HepG2 (cell line): ENCODE measurements at regions not wholly inside any gene's neighbourhood (a gene's known extent, or its start where the extent isn't known, plus 50 kb on each side); places are given as distances from the start of the nearest gene placed in this dataset.

Experiments used
- ATAC-seq: fragments of 200-7000 bp; cut with Tn5 transposase; 3 replicates; pipeline ENCODE4 v1.9.1; 2020; ENCODE audit warnings: mild to moderate bottlenecking, moderate library complexity
- BruUV-seq: library from RNA; stranded (reverse); fragments of 400-500 nt; replicated peaks from 2 replicates; lab custom pipeline; 2021; lab: Mats Ljungman, UMichigan
- CTCF ChIA-PET: fragments of 300-600 bp; formaldehyde crosslinking; extraction: SDS; loops from one replicate; lab custom pipeline; 2021; ENCODE audit warnings: low total read pairs, inconsistent platforms, low intra/inter-chr PET ratio; lab: Yijun Ruan, JAX
- POLR2A ChIA-PET: fragments of 350-600 bp; sonication (Branson Sonifier 250); formaldehyde crosslinking; loops from one replicate; lab custom pipeline; 2020; ENCODE audit warnings: antibody characterized with exemption, inconsistent platforms; lab: Yijun Ruan, JAX
- DNase-seq: peaks from one replicate; pipeline ENCODE4 v3.0.0-alpha.2; 2015; ENCODE audit warnings: low spot score
- FAIRE-seq: peaks from 3 replicates; lab custom pipeline; 2011; peaks lifted over from hg19 to GRCh38; lab: Jason Lieb, UNC
- H2AFZ ChIP-seq: one replicate; pipeline ENCODE4 v1.6.1; 2011; ENCODE audit warnings: low read length, inconsistent platforms
- H3K27ac ChIP-seq: fragments of 300-600 bp; 3 replicates; pipeline ENCODE4 v1.8.0; 2011; ENCODE audit warnings: mixed run types, mild to moderate bottlenecking, mixed read lengths, low read length, inconsistent platforms; ENCODE audit not compliant: insufficient read depth; ENCODE audit errors: extremely low read length
- H3K27me3 ChIP-seq, 2 experiments: fragments of 200-600 bp in 1 of 2; 2 replicates in 1 of 2; 3 replicates in 1 of 2; pipeline versions ENCODE4 v1.6.0 to v1.8.0; 2011; ENCODE audit warnings: low read length in 2 of 2, mild to moderate bottlenecking in 2 of 2, moderate library complexity in 2 of 2, inconsistent platforms in 1 of 2; ENCODE audit not compliant: insufficient read depth in 2 of 2, control insufficient read depth in 1 of 2
- H3K36me3 ChIP-seq, 2 experiments: fragments of 200-600 bp in 1 of 2; replicated peaks in 1 of 2; 2 replicates in 1 of 2; 3 replicates in 1 of 2; pipeline versions ENCODE4 v1.5.1 to v1.8.0; 2011; ENCODE audit warnings: low read length in 2 of 2, inconsistent platforms in 1 of 2; ENCODE audit not compliant: insufficient read depth in 2 of 2, control insufficient read depth in 1 of 2
- H3K4me1 ChIP-seq: 2 replicates; pipeline ENCODE4 v1.5.1; 2012; ENCODE audit warnings: low read length, inconsistent platforms; ENCODE audit not compliant: insufficient read depth
- H3K4me2 ChIP-seq: 2 replicates; pipeline ENCODE4 v1.6.0; 2011; ENCODE audit warnings: low read depth, low read length, inconsistent platforms
- H3K4me3 ChIP-seq, 3 experiments: fragments of 200-600 bp in 1 of 3; sonication (generic), shearing (Covaris generic) in 1 of 3; replicated peaks in 1 of 3; 2 replicates each; pipeline ENCODE4 v1.5.1; 2011 to 2016; ENCODE audit warnings: low read length in 3 of 3, inconsistent platforms in 2 of 3, low read depth in 2 of 3, mild to moderate bottlenecking in 2 of 3, control low read depth in 1 of 3, mixed read lengths in 1 of 3; ENCODE audit not compliant: insufficient read depth in 1 of 3
- H3K79me2 ChIP-seq: one replicate; pipeline ENCODE4 v1.6.1; 2011; ENCODE audit warnings: low read length, inconsistent platforms; ENCODE audit not compliant: insufficient read depth
- H3K9ac ChIP-seq: 2 replicates; pipeline ENCODE4 v1.6.0; 2011; ENCODE audit warnings: mild to moderate bottlenecking, low read depth, low read length, inconsistent platforms; ENCODE audit not compliant: insufficient read depth
- H3K9me3 ChIP-seq: 2 replicates; pipeline ENCODE4 v1.5.1; 2012; ENCODE audit warnings: mild to moderate bottlenecking, low read length
- H4K20me1 ChIP-seq: 2 replicates; pipeline ENCODE4 v1.6.0; 2011; ENCODE audit warnings: inconsistent platforms, mild to moderate bottlenecking, low read length, moderate library complexity; ENCODE audit not compliant: insufficient read depth
- AHR ChIP-seq: IDR thresholded peaks from 2 replicates; pipeline ENCODE4 v1.6.1; 2018; ENCODE audit warnings: missing genetic modification reagents, missing compliant biosample characterization
- ETV6 ChIP-seq: sonication (generic); formaldehyde crosslinking; conservative IDR thresholded peaks from 2 replicates; pipeline ENCODE4 v1.4.0; 2020; ENCODE audit warnings: missing genetic modification reagents
- HIVEP1 ChIP-seq: sonication (generic); formaldehyde crosslinking; IDR thresholded peaks from 2 replicates; pipeline ENCODE4 v1.4.0; 2020; ENCODE audit warnings: mild to moderate bottlenecking, missing genetic modification reagents
- HNRNPH1 ChIP-seq: fragments of 200-400 bp; formaldehyde crosslinking; optimal IDR thresholded peaks from 2 replicates; pipeline ENCODE3; 2017; ENCODE audit warnings: mild to moderate bottlenecking, low read depth, low read length
- KDM5B ChIP-seq: sonication (generic); formaldehyde crosslinking; IDR thresholded peaks from 2 replicates; pipeline ENCODE4 v1.4.0; 2020; ENCODE audit warnings: missing genetic modification reagents, mild to moderate bottlenecking, borderline replicate concordance
- NCOR1 ChIP-seq: fragments of 200-600 bp; sonication (generic); IDR thresholded peaks from 2 replicates; pipeline ENCODE4 v1.7.0; 2017; ENCODE audit warnings: antibody characterized with exemption, low read length, borderline replicate concordance
- ONECUT2 ChIP-seq: sonication (generic); formaldehyde crosslinking; IDR thresholded peaks from 2 replicates; pipeline ENCODE4 v1.4.0; 2020; ENCODE audit warnings: missing genetic modification reagents
- PAXIP1 ChIP-seq: sonication (generic); formaldehyde crosslinking; conservative IDR thresholded peaks from 2 replicates; pipeline ENCODE4 v1.4.0; 2020; ENCODE audit warnings: mild to moderate bottlenecking, missing genetic modification reagents, moderate library complexity
- POLR2AphosphoS5 ChIP-seq: IDR thresholded peaks from 2 replicates; pipeline ENCODE4 v1.6.1; 2012; ENCODE audit warnings: low read depth, low read length
- STAT5B ChIP-seq: sonication (generic); formaldehyde crosslinking; IDR thresholded peaks from 2 replicates; pipeline ENCODE4 v1.4.0; 2020; ENCODE audit warnings: missing genetic modification reagents
- ZNF225 ChIP-seq: sonication (generic); formaldehyde crosslinking; IDR thresholded peaks from 2 replicates; pipeline ENCODE4 v1.4.0; 2020; ENCODE audit warnings: mild to moderate bottlenecking, missing genetic modification reagents
- ZNF564 ChIP-seq: sonication (generic); formaldehyde crosslinking; IDR thresholded peaks from 2 replicates; pipeline ENCODE4 v1.8.1; 2023; ENCODE audit warnings: mild to moderate bottlenecking, missing genetic modification reagents
- ZNF670 ChIP-seq: sonication (generic); formaldehyde crosslinking; IDR thresholded peaks from 2 replicates; pipeline ENCODE4 v1.8.0; 2022; ENCODE audit warnings: mild to moderate bottlenecking, missing genetic modification reagents, borderline replicate concordance
- ZNF747 ChIP-seq: sonication (generic); formaldehyde crosslinking; IDR thresholded peaks from 2 replicates; pipeline ENCODE4 v1.8.1; 2023; ENCODE audit warnings: missing genetic modification reagents, mild to moderate bottlenecking, borderline replicate concordance
- ZNF775 ChIP-seq: sonication (generic); formaldehyde crosslinking; IDR thresholded peaks from 2 replicates; pipeline ENCODE4 v1.4.0; 2020; ENCODE audit warnings: missing genetic modification reagents, mild to moderate bottlenecking, moderate library complexity, borderline replicate concordance
- ZNF850 ChIP-seq: sonication (generic); formaldehyde crosslinking; conservative IDR thresholded peaks from 2 replicates; pipeline ENCODE4 v1.9.0; 2021; ENCODE audit warnings: mild to moderate bottlenecking, missing genetic modification reagents
- WGBS: methylation state at CpG from one replicate; pipeline ENCODE4 v1.1.6; 2017; ENCODE audit warnings: low lambda C conversion rate; 5-methylcytosine and 5-hydroxymethylcytosine counted together
- in situ Hi-C: cut with HindIII; loops from 2 replicates; pipeline ENCODE4 v1.10.0; 2017; ENCODE audit warnings: low pct_unique_long_range_greater_than_20kb; ENCODE audit not compliant: extremely low pct_ligation_motif_present
- intact Hi-C: fragments of 100-400 bp; cut with micrococcal nuclease; formaldehyde crosslinking; loops from one replicate; pipeline ENCODE4 v1.10.0; 2022; ENCODE audit not compliant: unreplicated experiment

DNA sequence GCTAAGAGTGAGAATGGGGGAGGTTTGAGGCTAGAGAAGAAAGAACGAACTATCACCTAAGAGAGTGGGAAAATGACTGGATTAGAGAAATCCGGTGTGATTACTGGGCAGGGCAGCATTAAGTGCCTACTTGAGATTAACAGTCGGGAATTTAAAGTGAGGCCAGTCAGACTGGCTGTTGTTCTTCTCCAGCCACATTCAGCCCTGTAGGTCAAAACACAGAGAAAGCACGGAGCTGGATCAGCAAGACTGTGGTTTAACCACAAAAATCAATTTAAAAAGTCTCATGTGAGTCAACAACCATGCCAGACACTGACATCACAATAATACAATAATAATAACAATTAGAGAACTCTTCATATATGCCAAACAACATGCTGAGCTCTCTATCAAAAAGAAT is 301.9 kb upstream of the SGK1 start:
- FAIRE-seq (no peak), DNase-seq (no peak)
- POLR2A ChIA-PET = no interaction called here
- no peaks in the 10 kb centered on the region for H3K79me2 ChIP-seq
- intact Hi-C loops = no loop called here
- no peak overlapping the region for H3K4me3 ChIP-seq
- H3K9ac ChIP-seq = no peak overlapping the region
- CTCF ChIA-PET = no interaction called here
- no peaks in the 10 kb centered on the region for H3K36me3 ChIP-seq
- H3K4me1 ChIP-seq = no peaks in the 10 kb centered on the region
- H4K20me1 ChIP-seq = no peaks in the 10 kb centered on the region
- H3K27me3 ChIP-seq = peaks cover 0 to 11% of the 10 kb centered on the region in 2 experiments; a peak in 1 of 5 replicates
- H3K4me2 ChIP-seq = no peak overlapping the region
- no peak overlapping the region for H3K27ac ChIP-seq
- H3K9me3 ChIP-seq = no peaks in the 10 kb centered on the region
- BruUV-seq = no TSS peak
- no peak overlapping the region for H2AFZ ChIP-seq
- WGBS = 3% methylated on average over 4 of the region's 4 CpGs
- TF ChIP-seq ZNF775 (CRISPR knock-in tag) = no peak
- TF ChIP-seq STAT5B (CRISPR knock-in tag) = no peak
- TF ChIP-seq NCOR1 = no peak
- TF ChIP-seq, all 625 proteins: peak for 0
- no peak for ATAC-seq
- in situ Hi-C loops = no loop called here

- Histone ChIP-seq H3K4me2 (no peak overlapping the region), H3K9ac (no peak overlapping the region), H3K36me3 (no peaks in the 10 kb centered on the region), H2AFZ (no peak overlapping the region), H3K4me3 (no peak overlapping the region), H4K20me1 (no peaks in the 10 kb centered on the region), H3K27me3 (peaks cover 0 to 11% of the 10 kb centered on the region in 2 experiments; a peak in 1 of 5 replicates), H3K27ac (no peak overlapping the region), H3K79me2 (no peaks in the 10 kb centered on the region), H3K9me3 (no peaks in the 10 kb centered on the region), H3K4me1 (no peaks in the 10 kb centered on the region)
- in situ Hi-C loops = no loop called here
- DNase-seq (no peak), ATAC-seq (no peak), FAIRE-seq (no peak)
- TF ChIP-seq ZNF225 (CRISPR knock-in tag) (no peak), KDM5B (CRISPR knock-in tag) (no peak), ZNF564 (CRISPR knock-in tag) (no peak), POLR2AphosphoS5 (no peak), ZNF747 (no peak), ETV6 (CRISPR knock-in tag) (no peak), HIVEP1 (CRISPR knock-in tag) (no peak), HNRNPH1 (no peak), ZNF670 (no peak), AHR (CRISPR knock-in tag) (no peak), ONECUT2 (CRISPR knock-in tag) (no peak), ZNF850 (CRISPR knock-in tag) (no peak), PAXIP1 (no peak)
- intact Hi-C loops = no loop called here
- ChIA-PET POLR2A (no interaction called here), CTCF (no interaction called here)
- WGBS = 48% methylated on average over 5 of the region's 5 CpGs
- BruUV-seq = no TSS peak
Measured at GRCh38 chr6:134619077-134619476, 301.2 kb upstream of the SGK1 start.
